H1 (cell line): ENCODE measurements at regions not wholly inside any gene's neighbourhood (a gene's known extent, or its start where the extent isn't known, plus 50 kb on each side); places are given as distances from the start of the nearest gene placed in this dataset.

ENCODE experiments used
- CEBPB ChIP-seq: IDR thresholded peaks from 2 replicates; pipeline ENCODE4 v1.6.1; 2012; ENCODE audit warnings: low read depth, low read length
- CREB1 ChIP-seq: IDR thresholded peaks from 2 replicates; pipeline ENCODE4 v1.6.1; 2012; ENCODE audit warnings: inconsistent platforms
- CTCF ChIP-seq, 3 experiments: IDR thresholded peaks; 1 replicate in 2 of 3; 2 replicates in 1 of 3; pipeline versions ENCODE4 v1.5.1 to v1.6.1; 2011; ENCODE audit warnings: low read length in 3 of 3, mild to moderate bottlenecking in 3 of 3, inconsistent platforms in 2 of 3, low read depth in 1 of 3, moderate library complexity in 1 of 3; ENCODE audit not compliant: insufficient read depth in 1 of 3; ENCODE audit errors: control extremely low read depth in 1 of 3
- EP300 ChIP-seq, 2 experiments: IDR thresholded peaks; 1 replicate in 1 of 2; 2 replicates in 1 of 2; pipeline ENCODE4 v1.6.1; 2011 to 2012; ENCODE audit warnings: low read depth in 2 of 2, low read length in 2 of 2, mild to moderate bottlenecking in 2 of 2, borderline replicate concordance in 1 of 2, inconsistent platforms in 1 of 2, moderate library complexity in 1 of 2
- HDAC6 ChIP-seq: IDR thresholded peaks from one replicate; pipeline ENCODE4 v1.7.1; 2012; ENCODE audit warnings: low read depth, mild to moderate bottlenecking, inconsistent platforms, low read length, moderate library complexity
- JUND ChIP-seq: IDR thresholded peaks from 2 replicates; pipeline ENCODE4 v1.6.1; 2011; ENCODE audit warnings: mild to moderate bottlenecking, improper control_type of control experiment, low read length
- SRF ChIP-seq: IDR thresholded peaks from 2 replicates; pipeline ENCODE4 v1.6.1; 2011; ENCODE audit warnings: mild to moderate bottlenecking, low read depth, low read length, moderate library complexity
- SUZ12 ChIP-seq: fragments of 200-600 bp; sonication (generic); IDR thresholded peaks from 2 replicates; pipeline ENCODE4 v1.6.1; 2012; ENCODE audit warnings: mild to moderate bottlenecking, inconsistent platforms, low read length, moderate library complexity, mixed read lengths
- TAF1 ChIP-seq: IDR thresholded peaks from 2 replicates; pipeline ENCODE4 v1.6.1; 2011; ENCODE audit warnings: mild to moderate bottlenecking, low read depth, low read length
- TF ChIP-seq, protein P1 (sequence below): fragments of 300-600 bp; sonication (generic); IDR thresholded peaks from 2 replicates; pipeline ENCODE4 v1.7.1; 2012; ENCODE audit warnings: low read length, moderate library complexity, mild to moderate bottlenecking, inconsistent platforms; ENCODE audit not compliant: insufficient replicate concordance

DNA sequence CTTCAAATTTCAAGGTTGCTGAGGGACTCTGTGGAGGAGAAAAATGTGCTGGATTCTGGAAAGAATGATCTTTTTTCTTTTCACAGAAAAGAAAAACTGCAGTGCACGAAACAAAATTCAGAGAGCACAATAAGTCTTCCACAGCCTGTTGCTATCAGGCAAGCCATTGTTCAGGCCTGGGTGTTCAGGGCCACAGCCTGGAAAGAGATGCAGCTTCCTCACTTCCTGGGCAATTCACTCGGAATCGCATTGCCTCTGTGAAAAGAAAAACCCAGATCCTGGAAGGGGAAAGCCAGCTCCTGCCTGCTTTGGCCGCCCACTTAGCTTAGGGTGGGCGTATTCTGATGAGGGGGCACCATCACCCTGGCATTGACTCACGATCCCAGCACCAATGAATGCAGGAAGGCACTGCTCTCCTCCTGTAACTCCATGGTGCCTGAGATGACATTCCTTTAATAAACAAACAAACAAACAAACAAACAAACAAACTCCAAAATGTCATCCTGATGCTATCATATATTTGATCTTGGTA lies 863.9 kb downstream of the BCL11B start (continued):
- TF ChIP-seq, protein P1, sequence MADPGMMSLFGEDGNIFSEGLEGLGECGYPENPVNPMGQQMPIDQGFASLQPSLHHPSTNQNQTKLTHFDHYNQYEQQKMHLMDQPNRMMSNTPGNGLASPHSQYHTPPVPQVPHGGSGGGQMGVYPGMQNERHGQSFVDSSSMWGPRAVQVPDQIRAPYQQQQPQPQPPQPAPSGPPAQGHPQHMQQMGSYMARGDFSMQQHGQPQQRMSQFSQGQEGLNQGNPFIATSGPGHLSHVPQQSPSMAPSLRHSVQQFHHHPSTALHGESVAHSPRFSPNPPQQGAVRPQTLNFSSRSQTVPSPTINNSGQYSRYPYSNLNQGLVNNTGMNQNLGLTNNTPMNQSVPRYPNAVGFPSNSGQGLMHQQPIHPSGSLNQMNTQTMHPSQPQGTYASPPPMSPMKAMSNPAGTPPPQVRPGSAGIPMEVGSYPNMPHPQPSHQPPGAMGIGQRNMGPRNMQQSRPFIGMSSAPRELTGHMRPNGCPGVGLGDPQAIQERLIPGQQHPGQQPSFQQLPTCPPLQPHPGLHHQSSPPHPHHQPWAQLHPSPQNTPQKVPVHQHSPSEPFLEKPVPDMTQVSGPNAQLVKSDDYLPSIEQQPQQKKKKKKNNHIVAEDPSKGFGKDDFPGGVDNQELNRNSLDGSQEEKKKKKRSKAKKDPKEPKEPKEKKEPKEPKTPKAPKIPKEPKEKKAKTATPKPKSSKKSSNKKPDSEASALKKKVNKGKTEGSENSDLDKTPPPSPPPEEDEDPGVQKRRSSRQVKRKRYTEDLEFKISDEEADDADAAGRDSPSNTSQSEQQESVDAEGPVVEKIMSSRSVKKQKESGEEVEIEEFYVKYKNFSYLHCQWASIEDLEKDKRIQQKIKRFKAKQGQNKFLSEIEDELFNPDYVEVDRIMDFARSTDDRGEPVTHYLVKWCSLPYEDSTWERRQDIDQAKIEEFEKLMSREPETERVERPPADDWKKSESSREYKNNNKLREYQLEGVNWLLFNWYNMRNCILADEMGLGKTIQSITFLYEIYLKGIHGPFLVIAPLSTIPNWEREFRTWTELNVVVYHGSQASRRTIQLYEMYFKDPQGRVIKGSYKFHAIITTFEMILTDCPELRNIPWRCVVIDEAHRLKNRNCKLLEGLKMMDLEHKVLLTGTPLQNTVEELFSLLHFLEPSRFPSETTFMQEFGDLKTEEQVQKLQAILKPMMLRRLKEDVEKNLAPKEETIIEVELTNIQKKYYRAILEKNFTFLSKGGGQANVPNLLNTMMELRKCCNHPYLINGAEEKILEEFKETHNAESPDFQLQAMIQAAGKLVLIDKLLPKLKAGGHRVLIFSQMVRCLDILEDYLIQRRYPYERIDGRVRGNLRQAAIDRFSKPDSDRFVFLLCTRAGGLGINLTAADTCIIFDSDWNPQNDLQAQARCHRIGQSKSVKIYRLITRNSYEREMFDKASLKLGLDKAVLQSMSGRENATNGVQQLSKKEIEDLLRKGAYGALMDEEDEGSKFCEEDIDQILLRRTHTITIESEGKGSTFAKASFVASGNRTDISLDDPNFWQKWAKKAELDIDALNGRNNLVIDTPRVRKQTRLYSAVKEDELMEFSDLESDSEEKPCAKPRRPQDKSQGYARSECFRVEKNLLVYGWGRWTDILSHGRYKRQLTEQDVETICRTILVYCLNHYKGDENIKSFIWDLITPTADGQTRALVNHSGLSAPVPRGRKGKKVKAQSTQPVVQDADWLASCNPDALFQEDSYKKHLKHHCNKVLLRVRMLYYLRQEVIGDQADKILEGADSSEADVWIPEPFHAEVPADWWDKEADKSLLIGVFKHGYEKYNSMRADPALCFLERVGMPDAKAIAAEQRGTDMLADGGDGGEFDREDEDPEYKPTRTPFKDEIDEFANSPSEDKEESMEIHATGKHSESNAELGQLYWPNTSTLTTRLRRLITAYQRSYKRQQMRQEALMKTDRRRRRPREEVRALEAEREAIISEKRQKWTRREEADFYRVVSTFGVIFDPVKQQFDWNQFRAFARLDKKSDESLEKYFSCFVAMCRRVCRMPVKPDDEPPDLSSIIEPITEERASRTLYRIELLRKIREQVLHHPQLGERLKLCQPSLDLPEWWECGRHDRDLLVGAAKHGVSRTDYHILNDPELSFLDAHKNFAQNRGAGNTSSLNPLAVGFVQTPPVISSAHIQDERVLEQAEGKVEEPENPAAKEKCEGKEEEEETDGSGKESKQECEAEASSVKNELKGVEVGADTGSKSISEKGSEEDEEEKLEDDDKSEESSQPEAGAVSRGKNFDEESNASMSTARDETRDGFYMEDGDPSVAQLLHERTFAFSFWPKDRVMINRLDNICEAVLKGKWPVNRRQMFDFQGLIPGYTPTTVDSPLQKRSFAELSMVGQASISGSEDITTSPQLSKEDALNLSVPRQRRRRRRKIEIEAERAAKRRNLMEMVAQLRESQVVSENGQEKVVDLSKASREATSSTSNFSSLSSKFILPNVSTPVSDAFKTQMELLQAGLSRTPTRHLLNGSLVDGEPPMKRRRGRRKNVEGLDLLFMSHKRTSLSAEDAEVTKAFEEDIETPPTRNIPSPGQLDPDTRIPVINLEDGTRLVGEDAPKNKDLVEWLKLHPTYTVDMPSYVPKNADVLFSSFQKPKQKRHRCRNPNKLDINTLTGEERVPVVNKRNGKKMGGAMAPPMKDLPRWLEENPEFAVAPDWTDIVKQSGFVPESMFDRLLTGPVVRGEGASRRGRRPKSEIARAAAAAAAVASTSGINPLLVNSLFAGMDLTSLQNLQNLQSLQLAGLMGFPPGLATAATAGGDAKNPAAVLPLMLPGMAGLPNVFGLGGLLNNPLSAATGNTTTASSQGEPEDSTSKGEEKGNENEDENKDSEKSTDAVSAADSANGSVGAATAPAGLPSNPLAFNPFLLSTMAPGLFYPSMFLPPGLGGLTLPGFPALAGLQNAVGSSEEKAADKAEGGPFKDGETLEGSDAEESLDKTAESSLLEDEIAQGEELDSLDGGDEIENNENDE = no peak
- no peak for TF ChIP-seq CTCF (IDR thresholded peaks at IDR 0.05; ENCODE audit: control extremely low read depth in 1 of 3, insufficient read depth in 1 of 3, low read depth in 1 of 3, low read length in 3 of 3)
- no peak for TF ChIP-seq SUZ12
- no peak for TF ChIP-seq HDAC6
- no peak for TF ChIP-seq EP300 (IDR thresholded peaks at IDR 0.05; ENCODE audit: borderline replicate concordance in 1 of 2, low read depth in 2 of 2, low read length in 2 of 2)
- TF ChIP-seq SRF = no peak
- no peak for TF ChIP-seq JUND
- TF ChIP-seq CREB1 = no peak
- no peak for TF ChIP-seq TAF1
- no peak for TF ChIP-seq CEBPB
